ENCODE measurements at regions not wholly inside any gene's neighbourhood (a gene's known extent, or its start where the extent isn't known, plus 50 kb on each side); places are given as distances from the start of the nearest gene placed in this dataset.

GRCh38 chr4:183837222-183837621 is 67.9 kb upstream of the STOX2 start:
- no peak for TF ChIP-seq ZNF274 (IDR thresholded peaks at IDR 0.05; ENCODE audit: low read depth, low read length)
- TF ChIP-seq YY1 (IDR thresholded peaks at IDR 0.05; ENCODE audit: insufficient read depth, insufficient read length), result no peak
- no peak for TF ChIP-seq SUZ12 (IDR thresholded peaks at IDR 0.05; ENCODE audit: extremely low read depth, insufficient read depth, insufficient read length)

Data from NT2/D1 (cell line).